A549 (cell line): ENCODE measurements at regions not wholly inside any gene's neighbourhood (a gene's known extent, or its start where the extent isn't known, plus 50 kb on each side); places are given as distances from the start of the nearest gene placed in this dataset.

Source experiments
- ATAC-seq, 2 experiments: fragments of 200-7000 bp in 1 of 2; fragments of >200 bp in 1 of 2; cut with Nextera tagmentation in 1 of 2; cut with Tn5 transposase in 1 of 2; 3 replicates each; pipeline versions ENCODE4 v1.8.0 to v1.9.1; 2018 to 2020; ENCODE audit warnings: mild to moderate bottlenecking in 1 of 2, moderate library complexity in 1 of 2
- CTCF ChIA-PET: fragments of 300-600 bp; sonication (Branson Sonifier 250); formaldehyde crosslinking; extraction: SDS; loops from one replicate; lab custom pipeline; 2021; ENCODE audit warnings: antibody characterized with exemption, inconsistent platforms; lab: Yijun Ruan, JAX
- POLR2A ChIA-PET: fragments of 350-600 bp; formaldehyde crosslinking; extraction: SDS; loops from one replicate; lab custom pipeline; 2021; ENCODE audit warnings: antibody characterized with exemption, inconsistent platforms; lab: Yijun Ruan, JAX
- DNase-seq, 2 experiments: peaks; one replicate each; pipeline versions ENCODE4 v3.0.0 to v3.0.0-alpha.2; 2011 to 2016; ENCODE audit warnings: low read depth in 1 of 2, low spot score in 1 of 2
- FAIRE-seq: peaks from 2 replicates; lab custom pipeline; 2011; peaks lifted over from hg19 to GRCh38; lab: Jason Lieb, UNC
- H3K27ac ChIP-seq, 2 experiments: fragments of >200 bp; sonication (Bioruptor Twin); formaldehyde crosslinking; 3 replicates each; pipeline ENCODE4 v1.5.1; 2016 to 2017
- H3K4me1 ChIP-seq: fragments of >200 bp; sonication (Bioruptor Twin); formaldehyde crosslinking; 3 replicates; pipeline ENCODE4 v1.6.1; 2016
- H3K4me2 ChIP-seq: fragments of >200 bp; sonication (Bioruptor Twin); formaldehyde crosslinking; 3 replicates; pipeline ENCODE4 v1.6.1; 2016
- H3K4me3 ChIP-seq: fragments of >200 bp; sonication (Bioruptor Twin); formaldehyde crosslinking; 3 replicates; pipeline ENCODE4 v1.5.1; 2016
- H3K9me3 ChIP-seq: fragments of >200 bp; sonication (Bioruptor Twin); formaldehyde crosslinking; 3 replicates; pipeline ENCODE4 v1.6.1; 2016
- CBX8 ChIP-seq: fragments of 200-600 bp; sonication (generic); IDR thresholded peaks from 2 replicates; pipeline ENCODE4 v1.6.1; 2016
- CHD2 ChIP-seq: fragments of 150-350 bp; IDR thresholded peaks from 2 replicates; pipeline ENCODE4 v1.6.1; 2014; ENCODE audit warnings: low read length; ENCODE audit not compliant: partially characterized antibody
- CHD4 ChIP-seq: fragments of 200-600 bp; sonication (generic); IDR thresholded peaks from 2 replicates; pipeline ENCODE4 v1.6.1; 2016; ENCODE audit warnings: antibody characterized with exemption, mild to moderate bottlenecking, borderline replicate concordance
- CTCF ChIP-seq: fragments of >200 bp; sonication (Bioruptor Twin); formaldehyde crosslinking; IDR thresholded peaks from 3 replicates; pipeline ENCODE4 v1.5.1; 2016
- EHF ChIP-seq: fragments of 250-450 bp; sonication (Bioruptor Pico); IDR thresholded peaks from 2 replicates; pipeline ENCODE4 v1.5.0; 2020; ENCODE audit warnings: mild to moderate bottlenecking
- EHMT2 ChIP-seq: fragments of 200-600 bp; sonication (generic); IDR thresholded peaks from 2 replicates; pipeline ENCODE4 v1.6.1; 2016; ENCODE audit warnings: antibody characterized with exemption, low read depth, mild to moderate bottlenecking, moderate library complexity
- FOSB ChIP-seq: fragments of 250-450 bp; sonication (Bioruptor Pico); IDR thresholded peaks from 2 replicates; pipeline ENCODE4 v1.5.0; 2020; ENCODE audit warnings: mild to moderate bottlenecking, moderate library complexity
- GATA3 ChIP-seq: IDR thresholded peaks from 2 replicates; pipeline ENCODE4 v1.6.1; 2012; ENCODE audit warnings: borderline replicate concordance
- HOXB5 ChIP-seq: fragments of 250-450 bp; sonication (Bioruptor Pico); IDR thresholded peaks from 2 replicates; pipeline ENCODE4 v1.5.0; 2020; ENCODE audit warnings: mild to moderate bottlenecking, moderate library complexity
- JUN ChIP-seq, 2 experiments: fragments of >200 bp; sonication (Bioruptor Twin); formaldehyde crosslinking; IDR thresholded peaks; 2 replicates in 1 of 2; 3 replicates in 1 of 2; pipeline ENCODE4 v1.6.1; 2016 to 2017
- KDM1A ChIP-seq: fragments of 200-600 bp; sonication (generic); IDR thresholded peaks from 2 replicates; pipeline ENCODE4 v1.6.1; 2016; ENCODE audit warnings: low read depth, mild to moderate bottlenecking
- KDM5A ChIP-seq: fragments of 200-600 bp; sonication (generic); IDR thresholded peaks from 2 replicates; pipeline ENCODE4 v1.6.1; 2016; ENCODE audit warnings: antibody characterized with exemption, mild to moderate bottlenecking
- MAFK ChIP-seq: fragments of 450-650 bp; IDR thresholded peaks from 2 replicates; pipeline ENCODE4 v1.6.1; 2014; ENCODE audit not compliant: partially characterized antibody
- MAX ChIP-seq: IDR thresholded peaks from 2 replicates; pipeline ENCODE4 v1.6.1; 2012
- MYC ChIP-seq: IDR thresholded peaks from 2 replicates; pipeline ENCODE4 v1.6.1; 2012; ENCODE audit warnings: mild to moderate bottlenecking, inconsistent platforms, low read length, improper control_type of control experiment, borderline replicate concordance
- NPAS2 ChIP-seq: fragments of 250-450 bp; sonication (Bioruptor Pico); IDR thresholded peaks from 2 replicates; pipeline ENCODE4 v1.8.0; 2022; ENCODE audit warnings: mild to moderate bottlenecking, moderate library complexity, borderline replicate concordance
- POLR2A ChIP-seq: IDR thresholded peaks from 2 replicates; pipeline ENCODE4 v1.6.1; 2012; ENCODE audit warnings: mild to moderate bottlenecking, low read length
- RAD21 ChIP-seq, 2 experiments: fragments of >200 bp in 1 of 2; sonication (Bioruptor Twin) in 1 of 2; formaldehyde crosslinking in 1 of 2; IDR thresholded peaks in 1 of 2; conservative IDR thresholded peaks in 1 of 2; 2 replicates in 1 of 2; 3 replicates in 1 of 2; pipeline ENCODE4 v1.6.1; 2012 to 2018; ENCODE audit warnings: inconsistent platforms in 1 of 2
- RCOR1 ChIP-seq: fragments of 150-350 bp; IDR thresholded peaks from 2 replicates; pipeline ENCODE4 v1.6.1; 2014; ENCODE audit warnings: antibody characterized with exemption, low read length, low read depth
- RFX5 ChIP-seq: fragments of 450-650 bp; IDR thresholded peaks from 2 replicates; pipeline ENCODE4 v1.7.1; 2014; ENCODE audit warnings: antibody characterized with exemption, mild to moderate bottlenecking, moderate library complexity
- RNF2 ChIP-seq: fragments of 200-600 bp; sonication (generic); IDR thresholded peaks from 2 replicates; pipeline ENCODE4 v1.6.1; 2016; ENCODE audit warnings: low read depth, mild to moderate bottlenecking, antibody characterized with exemption, moderate library complexity, borderline replicate concordance
- TP53 ChIP-seq: fragments of 250-450 bp; sonication (Bioruptor Pico); IDR thresholded peaks from 2 replicates; pipeline ENCODE4 v1.5.0; 2021; ENCODE audit warnings: mild to moderate bottlenecking, moderate library complexity
- USF2 ChIP-seq: fragments of 450-650 bp; IDR thresholded peaks from 2 replicates; pipeline ENCODE4 v1.6.1; 2014; ENCODE audit warnings: antibody characterized with exemption
- ZC3H11A ChIP-seq: fragments of 450-650 bp; IDR thresholded peaks from 2 replicates; pipeline ENCODE4 v1.6.1; 2014; ENCODE audit warnings: antibody characterized with exemption, mild to moderate bottlenecking
- WGBS: methylation state at CpG from one replicate; pipeline ENCODE4 v1.1.6; 2017; ENCODE audit errors: missing lambda C conversion rate; 5-methylcytosine and 5-hydroxymethylcytosine counted together
- TF ChIP-seq, protein P1 (sequence below): IDR thresholded peaks from 2 replicates; pipeline ENCODE4 v1.6.1; 2012; ENCODE audit warnings: low read depth, borderline replicate concordance

- Histone ChIP-seq H3K27ac (no peak overlapping the region), H3K9me3 (no peaks in the 10 kb centered on the region), H3K4me1 (no peaks in the 10 kb centered on the region), H3K4me2 (no peak overlapping the region), H3K4me3 (no peak overlapping the region)
- FAIRE-seq (no peak), DNase-seq (no peak), ATAC-seq (no peak)
- TF ChIP-seq KDM5A (no peak), POLR2A (no peak), MAX (no peak), MYC (no peak), ZC3H11A (no peak), MAFK (no peak), CTCF (no peak), RAD21 (conservative IDR thresholded peaks at IDR 0.05 in 1 of 2, IDR thresholded peaks at IDR 0.05 in 1 of 2) (no peak), NPAS2 (CRISPR knock-in tag) (no peak), JUN (IDR thresholded peaks at IDR 0.05) (no peak), FOSB (no peak), RFX5 (no peak), CHD2 (no peak), CBX8 (no peak), HOXB5 (CRISPR knock-in tag) (no peak), TP53 (CRISPR knock-in tag) (no peak)
- WGBS = 0% methylated on average over 1 of the region's 1 CpG
- ChIA-PET POLR2A (no interaction called here), CTCF (no interaction called here)
Measured at GRCh38 chr20:40255365-40255764, 433.7 kb downstream of the MAFB start.

DNA sequence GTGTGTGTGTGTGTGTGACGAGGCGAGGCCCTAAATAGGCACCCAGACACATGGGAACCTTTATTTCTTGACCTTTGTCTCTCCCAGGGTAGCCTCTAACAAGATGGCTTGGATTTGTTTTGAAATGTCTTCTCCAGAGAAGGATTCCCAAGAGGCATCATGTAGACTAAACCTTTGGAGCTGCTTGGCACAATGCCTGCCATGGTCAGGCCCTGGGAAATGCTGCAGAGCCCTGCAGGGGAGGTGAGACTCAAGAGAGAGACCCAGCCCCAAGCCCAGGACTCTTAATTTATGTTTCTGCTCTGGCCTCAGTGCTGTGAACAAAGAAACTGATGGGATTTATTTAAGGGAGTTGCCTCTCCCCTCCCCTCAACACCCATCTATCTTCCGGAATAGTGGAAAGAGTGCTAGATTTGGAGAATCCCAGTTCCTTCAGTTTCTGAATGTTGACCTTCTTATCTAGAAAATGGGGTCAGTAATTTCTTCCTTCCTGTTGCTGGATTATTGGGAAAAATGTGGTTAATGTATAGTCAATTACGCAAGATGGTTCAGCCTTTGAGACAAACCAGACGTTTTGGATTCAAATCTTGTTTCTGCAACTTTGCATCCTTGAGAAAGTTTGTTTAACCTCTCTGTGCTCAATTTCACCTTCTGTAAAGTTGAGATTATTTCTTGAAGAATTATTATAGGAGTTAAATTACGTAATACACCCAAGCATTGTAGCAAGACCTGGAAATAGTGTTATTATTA, 434.8 kb downstream of the MAFB start:
- no peak for ATAC-seq
- no peaks in the 10 kb centered on the region for H3K9me3 ChIP-seq
- TF ChIP-seq EHF (CRISPR knock-in tag) = no peak
- no peak for TF ChIP-seq EHMT2
- TF ChIP-seq KDM1A = no peak
- TF ChIP-seq, protein P1, sequence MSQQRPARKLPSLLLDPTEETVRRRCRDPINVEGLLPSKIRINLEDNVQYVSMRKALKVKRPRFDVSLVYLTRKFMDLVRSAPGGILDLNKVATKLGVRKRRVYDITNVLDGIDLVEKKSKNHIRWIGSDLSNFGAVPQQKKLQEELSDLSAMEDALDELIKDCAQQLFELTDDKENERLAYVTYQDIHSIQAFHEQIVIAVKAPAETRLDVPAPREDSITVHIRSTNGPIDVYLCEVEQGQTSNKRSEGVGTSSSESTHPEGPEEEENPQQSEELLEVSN = no peak
- TF ChIP-seq RFX5 = no peak
- TF ChIP-seq CHD4 = no peak
- TF ChIP-seq CHD2 = no peak
- no peak for TF ChIP-seq TP53 (CRISPR knock-in tag)
- no peak for TF ChIP-seq RNF2
- no peak for TF ChIP-seq USF2
- TF ChIP-seq RCOR1 = no peak
- TF ChIP-seq GATA3 = no peak
- TF ChIP-seq CTCF = no peak
- TF ChIP-seq, all 56 proteins: peak for 0
- Histone ChIP-seq H3K4me1 (no peaks in the 10 kb centered on the region), H3K4me2 (no peak overlapping the region), H3K4me3 (no peak overlapping the region), H3K27ac (no peak overlapping the region)
- ChIA-PET CTCF (no interaction called here), POLR2A (no interaction called here)
- DNase-seq = no peak
- FAIRE-seq = no peak
- WGBS = 30% methylated on average over 6 of the region's 6 CpGs
